ENCODE measurements at regions not wholly inside any gene's neighbourhood (a gene's known extent, or its start where the extent isn't known, plus 50 kb on each side); places are given as distances from the start of the nearest gene placed in this dataset.

DNA sequence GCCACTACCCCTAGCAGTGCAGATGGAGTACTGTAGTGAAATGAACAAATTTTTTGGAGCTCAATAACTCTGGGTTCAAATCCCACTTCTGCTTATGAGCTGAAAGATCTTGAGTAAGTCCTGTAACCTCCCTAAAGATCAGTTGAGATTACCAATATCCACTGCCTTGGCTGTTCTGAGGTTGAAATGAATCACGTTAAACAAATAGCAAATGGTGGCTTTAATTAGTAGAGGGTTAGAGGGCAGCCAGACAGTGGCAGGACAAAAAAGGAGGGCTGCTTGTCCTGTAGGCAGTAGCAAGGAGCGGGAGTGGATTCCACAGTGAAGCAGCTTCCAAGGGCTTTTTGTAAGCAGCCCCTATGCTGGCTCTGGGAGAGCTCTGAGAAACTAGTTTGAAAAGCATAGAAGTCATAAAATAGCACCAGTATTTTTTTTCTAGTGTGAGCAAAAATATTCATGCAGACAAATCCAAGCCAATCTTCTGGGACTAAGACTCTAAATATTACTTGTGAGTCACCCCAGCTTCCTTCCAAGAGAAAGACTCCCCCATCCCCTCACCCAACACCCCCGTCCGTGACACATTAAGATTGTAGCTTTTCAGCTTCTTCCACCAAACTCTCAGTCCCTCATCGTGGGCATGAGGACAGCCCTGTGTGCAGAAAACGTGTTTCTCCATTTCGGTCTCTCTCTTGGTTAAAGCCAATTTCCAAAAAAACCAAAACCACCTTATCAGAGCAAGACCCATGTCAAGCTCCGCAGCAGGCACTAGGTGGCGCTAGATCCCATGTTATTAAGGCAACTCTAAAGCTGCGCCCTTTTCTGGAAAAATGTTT is 123.5 kb upstream of the LGALSL start:
- TF ChIP-seq, protein P1, sequence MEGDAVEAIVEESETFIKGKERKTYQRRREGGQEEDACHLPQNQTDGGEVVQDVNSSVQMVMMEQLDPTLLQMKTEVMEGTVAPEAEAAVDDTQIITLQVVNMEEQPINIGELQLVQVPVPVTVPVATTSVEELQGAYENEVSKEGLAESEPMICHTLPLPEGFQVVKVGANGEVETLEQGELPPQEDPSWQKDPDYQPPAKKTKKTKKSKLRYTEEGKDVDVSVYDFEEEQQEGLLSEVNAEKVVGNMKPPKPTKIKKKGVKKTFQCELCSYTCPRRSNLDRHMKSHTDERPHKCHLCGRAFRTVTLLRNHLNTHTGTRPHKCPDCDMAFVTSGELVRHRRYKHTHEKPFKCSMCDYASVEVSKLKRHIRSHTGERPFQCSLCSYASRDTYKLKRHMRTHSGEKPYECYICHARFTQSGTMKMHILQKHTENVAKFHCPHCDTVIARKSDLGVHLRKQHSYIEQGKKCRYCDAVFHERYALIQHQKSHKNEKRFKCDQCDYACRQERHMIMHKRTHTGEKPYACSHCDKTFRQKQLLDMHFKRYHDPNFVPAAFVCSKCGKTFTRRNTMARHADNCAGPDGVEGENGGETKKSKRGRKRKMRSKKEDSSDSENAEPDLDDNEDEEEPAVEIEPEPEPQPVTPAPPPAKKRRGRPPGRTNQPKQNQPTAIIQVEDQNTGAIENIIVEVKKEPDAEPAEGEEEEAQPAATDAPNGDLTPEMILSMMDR (IDR thresholded peaks at IDR 0.05) = peak; percentile 89 to 93 (median 92)
- no peak for TF ChIP-seq POLR2A (IDR thresholded peaks at IDR 0.05)
